Panc1 (cell line): ENCODE measurements at regions not wholly inside any gene's neighbourhood (a gene's known extent, or its start where the extent isn't known, plus 50 kb on each side); places are given as distances from the start of the nearest gene placed in this dataset.

Experiments
- CTCF ChIP-seq: fragments of 450-650 bp; IDR thresholded peaks from 2 replicates; pipeline ENCODE4 v1.5.1; 2017; ENCODE audit warnings: mild to moderate bottlenecking
- POLR2AphosphoS5 ChIP-seq: IDR thresholded peaks from 2 replicates; pipeline ENCODE4 v1.6.1; 2012; ENCODE audit warnings: mild to moderate bottlenecking, low read depth, low read length, moderate library complexity
- SIN3A ChIP-seq: IDR thresholded peaks from 2 replicates; pipeline ENCODE4 v1.6.1; 2012; ENCODE audit warnings: low read depth, mild to moderate bottlenecking, low read length, moderate library complexity, borderline replicate concordance; ENCODE audit not compliant: insufficient read depth

- no peak for TF ChIP-seq CTCF
- no peak for TF ChIP-seq SIN3A
- no peak for TF ChIP-seq POLR2AphosphoS5
Measured at GRCh38 chr3:14337828-14338227, 64.6 kb upstream of the SLC6A6 start.
